ENCODE measurements at regions not wholly inside any gene's neighbourhood (a gene's known extent, or its start where the extent isn't known, plus 50 kb on each side); places are given as distances from the start of the nearest gene placed in this dataset.

DNA sequence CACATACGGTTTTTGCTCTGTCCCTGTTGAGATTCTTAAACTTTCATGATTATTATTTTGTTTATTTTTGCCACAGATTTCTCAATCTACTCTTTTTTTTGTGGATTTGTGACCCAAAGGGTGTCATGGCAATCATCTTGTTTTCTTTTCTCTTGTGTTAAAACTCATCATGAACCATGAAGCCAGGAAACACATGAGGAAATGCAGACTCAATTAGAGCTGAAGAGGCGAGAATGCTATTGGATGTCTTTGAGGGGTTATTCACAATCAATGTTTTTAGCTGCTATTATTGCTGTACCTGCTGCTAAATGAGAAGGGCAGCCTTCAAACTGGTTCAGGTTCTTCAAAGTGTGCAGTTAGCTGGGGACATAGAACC is 99.5 kb upstream of the MMADHC start:
- H3K4me3 ChIP-seq (ENCODE audit: low read depth in 2 of 2, low read length in 1 of 2), result no peak overlapping the region
- CTCF ChIA-PET, result interaction anchor here (1.1 to 1.3 kb wide), 2 partner anchors 10 to 11 kb away, joined by 3 read pairs; no protein-coding TSS in a partner anchor
- 64% methylated on average over 2 of the region's 2 CpGs for WGBS (ENCODE audit: low lambda C conversion rate)

DNA sequence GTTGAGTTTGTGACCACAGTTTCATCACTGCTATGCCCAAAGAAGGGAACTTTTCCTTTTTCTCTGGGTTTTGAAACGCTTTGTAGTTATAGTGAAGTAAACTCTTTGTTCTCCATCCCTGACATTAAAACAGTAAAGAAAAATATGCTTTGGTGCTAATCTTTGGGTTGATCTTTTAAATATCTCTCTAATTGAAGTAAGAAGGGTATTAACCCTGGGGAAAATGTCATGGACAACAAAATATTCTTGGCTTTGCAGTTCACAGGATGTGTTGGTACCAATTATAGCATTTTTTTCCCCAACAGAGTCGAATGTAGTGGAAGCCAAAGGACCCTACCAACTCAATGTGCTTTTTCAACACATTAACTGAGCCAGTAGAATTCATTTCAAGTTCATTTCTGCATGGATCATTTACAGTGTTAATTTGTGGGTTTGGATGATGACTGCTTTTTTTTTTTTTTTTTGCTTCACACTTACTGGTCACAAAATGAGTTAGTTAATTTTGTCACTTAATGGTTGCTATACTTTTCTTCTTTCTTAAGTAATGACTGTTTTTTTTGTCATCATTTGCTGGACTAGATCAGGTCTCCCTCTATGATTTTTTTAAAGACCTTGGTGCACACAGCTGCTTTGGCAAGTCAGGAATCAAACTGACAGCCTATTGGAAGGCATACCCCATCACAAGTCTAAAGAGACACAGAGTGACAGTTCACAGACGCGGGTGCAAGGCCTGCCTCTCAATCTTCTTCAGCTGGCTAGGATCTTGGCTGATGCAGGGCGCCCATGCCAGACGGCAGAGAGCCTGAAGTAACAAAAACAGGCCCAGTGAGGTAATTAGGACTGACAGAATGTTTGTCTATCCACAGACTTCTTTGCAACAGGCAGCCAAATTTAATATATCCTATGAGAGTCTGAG is 98.8 kb upstream of the MMADHC start:
- H3K27me3 ChIP-seq (ENCODE audit: insufficient read depth), result no peaks in the 10 kb centered on the region
- ChIA-PET CTCF (interaction anchor here (1.3 kb wide), 1 partner anchor 11 kb away, joined by 3 read pairs; no protein-coding TSS in a partner anchor), POLR2A (no interaction called here)
- peak; percentile 12 for DNase-seq
- H2AFZ ChIP-seq (ENCODE audit: low read depth), result peak overlapping the region; percentile 57; the same call in 1 of the 2 replicates
- no peaks in the 10 kb centered on the region for H3K9me2 ChIP-seq
- H3F3A ChIP-seq (replicated peaks; ENCODE audit: insufficient read depth), result no peaks in the 10 kb centered on the region
- H3K27ac ChIP-seq (ENCODE audit: low read depth in 2 of 2, low read length in 1 of 2), result peak overlapping the region in 1 of 2 experiments; percentile 87; a peak in 3 of 4 replicates
- no peaks in the 10 kb centered on the region for H3K79me2 ChIP-seq (ENCODE audit: insufficient read depth)
- no peak overlapping the region for H3K4me2 ChIP-seq
- no peak overlapping the region for H3K4me3 ChIP-seq (ENCODE audit: low read depth in 2 of 2, low read length in 1 of 2)
- H3K36me3 ChIP-seq (replicated peaks in 1 of 2; ENCODE audit: control insufficient read depth in 1 of 2, insufficient read depth in 2 of 2, low read length in 1 of 2), result no peaks in the 10 kb centered on the region
- no peaks in the 10 kb centered on the region for H3K9me3 ChIP-seq
- no peak overlapping the region for H3K9ac ChIP-seq
- peaks cover 0 to 13% of the 10 kb centered on the region in 2 experiments; a peak in 2 of 4 replicates for H3K4me1 ChIP-seq (ENCODE audit: control insufficient read depth in 1 of 2, insufficient read depth in 2 of 2, low read depth in 1 of 2, low read length in 1 of 2)
- H4K20me1 ChIP-seq (ENCODE audit: insufficient read depth), result no peaks in the 10 kb centered on the region
- WGBS (ENCODE audit: low lambda C conversion rate), result 38% methylated on average over 6 of the region's 6 CpGs
- TF ChIP-seq EP300 (IDR thresholded peaks at IDR 0.05; ENCODE audit: borderline replicate concordance in 1 of 2, low read depth in 1 of 2, low read length in 1 of 2) (peak; percentile 7 to 41; a peak in 2 of 4 replicates), TAF1 (IDR thresholded peaks at IDR 0.05; ENCODE audit: borderline replicate concordance, low read depth, low read length) (no peak), RAD21 (IDR thresholded peaks at IDR 0.05; ENCODE audit: low read length) (no peak), GATA2 (CRISPR knock-in tag; IDR thresholded peaks at IDR 0.05) (no peak), EZH2phosphoT487 (IDR thresholded peaks at IDR 0.05; ENCODE audit: borderline replicate concordance, low read depth) (no peak), SMC3 (IDR thresholded peaks at IDR 0.05; ENCODE audit: low read depth, low read length) (no peak), MEF2A (IDR thresholded peaks at IDR 0.05; ENCODE audit: borderline replicate concordance, low read depth) (no peak), MXI1 (IDR thresholded peaks at IDR 0.05; ENCODE audit: low read depth, low read length) (no peak), NFIC (IDR thresholded peaks at IDR 0.05; ENCODE audit: borderline replicate concordance) (no peak)
- TF ChIP-seq, protein P1, sequence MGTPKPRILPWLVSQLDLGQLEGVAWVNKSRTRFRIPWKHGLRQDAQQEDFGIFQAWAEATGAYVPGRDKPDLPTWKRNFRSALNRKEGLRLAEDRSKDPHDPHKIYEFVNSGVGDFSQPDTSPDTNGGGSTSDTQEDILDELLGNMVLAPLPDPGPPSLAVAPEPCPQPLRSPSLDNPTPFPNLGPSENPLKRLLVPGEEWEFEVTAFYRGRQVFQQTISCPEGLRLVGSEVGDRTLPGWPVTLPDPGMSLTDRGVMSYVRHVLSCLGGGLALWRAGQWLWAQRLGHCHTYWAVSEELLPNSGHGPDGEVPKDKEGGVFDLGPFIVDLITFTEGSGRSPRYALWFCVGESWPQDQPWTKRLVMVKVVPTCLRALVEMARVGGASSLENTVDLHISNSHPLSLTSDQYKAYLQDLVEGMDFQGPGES (IDR thresholded peaks at IDR 0.05; ENCODE audit: low read depth, low read length), result no peak
- TF ChIP-seq, protein P2, sequence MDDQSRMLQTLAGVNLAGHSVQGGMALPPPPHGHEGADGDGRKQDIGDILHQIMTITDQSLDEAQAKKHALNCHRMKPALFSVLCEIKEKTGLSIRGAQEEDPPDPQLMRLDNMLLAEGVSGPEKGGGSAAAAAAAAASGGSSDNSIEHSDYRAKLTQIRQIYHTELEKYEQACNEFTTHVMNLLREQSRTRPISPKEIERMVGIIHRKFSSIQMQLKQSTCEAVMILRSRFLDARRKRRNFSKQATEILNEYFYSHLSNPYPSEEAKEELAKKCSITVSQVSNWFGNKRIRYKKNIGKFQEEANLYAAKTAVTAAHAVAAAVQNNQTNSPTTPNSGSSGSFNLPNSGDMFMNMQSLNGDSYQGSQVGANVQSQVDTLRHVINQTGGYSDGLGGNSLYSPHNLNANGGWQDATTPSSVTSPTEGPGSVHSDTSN (IDR thresholded peaks at IDR 0.05), result peak; percentile 69
- TF ChIP-seq, protein P3, sequence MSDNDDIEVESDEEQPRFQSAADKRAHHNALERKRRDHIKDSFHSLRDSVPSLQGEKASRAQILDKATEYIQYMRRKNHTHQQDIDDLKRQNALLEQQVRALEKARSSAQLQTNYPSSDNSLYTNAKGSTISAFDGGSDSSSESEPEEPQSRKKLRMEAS (IDR thresholded peaks at IDR 0.05; ENCODE audit: low read depth), result no peak
- TF ChIP-seq, protein P4, sequence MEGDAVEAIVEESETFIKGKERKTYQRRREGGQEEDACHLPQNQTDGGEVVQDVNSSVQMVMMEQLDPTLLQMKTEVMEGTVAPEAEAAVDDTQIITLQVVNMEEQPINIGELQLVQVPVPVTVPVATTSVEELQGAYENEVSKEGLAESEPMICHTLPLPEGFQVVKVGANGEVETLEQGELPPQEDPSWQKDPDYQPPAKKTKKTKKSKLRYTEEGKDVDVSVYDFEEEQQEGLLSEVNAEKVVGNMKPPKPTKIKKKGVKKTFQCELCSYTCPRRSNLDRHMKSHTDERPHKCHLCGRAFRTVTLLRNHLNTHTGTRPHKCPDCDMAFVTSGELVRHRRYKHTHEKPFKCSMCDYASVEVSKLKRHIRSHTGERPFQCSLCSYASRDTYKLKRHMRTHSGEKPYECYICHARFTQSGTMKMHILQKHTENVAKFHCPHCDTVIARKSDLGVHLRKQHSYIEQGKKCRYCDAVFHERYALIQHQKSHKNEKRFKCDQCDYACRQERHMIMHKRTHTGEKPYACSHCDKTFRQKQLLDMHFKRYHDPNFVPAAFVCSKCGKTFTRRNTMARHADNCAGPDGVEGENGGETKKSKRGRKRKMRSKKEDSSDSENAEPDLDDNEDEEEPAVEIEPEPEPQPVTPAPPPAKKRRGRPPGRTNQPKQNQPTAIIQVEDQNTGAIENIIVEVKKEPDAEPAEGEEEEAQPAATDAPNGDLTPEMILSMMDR (IDR thresholded peaks at IDR 0.05), result no peak

More for the DNA sequence above, 99.5 kb upstream of the MMADHC start:
- POLR2A ChIA-PET, result no interaction called here
- Histone ChIP-seq H3K9me2 (no peaks in the 10 kb centered on the region), H2AFZ (ENCODE audit: low read depth) (peak overlapping the region; percentile 57; the same call in 1 of the 2 replicates), H3K9ac (no peak overlapping the region), H3K9me3 (no peaks in the 10 kb centered on the region), H3K27me3 (ENCODE audit: insufficient read depth) (no peaks in the 10 kb centered on the region), H3K4me2 (no peak overlapping the region), H3K36me3 (replicated peaks in 1 of 2; ENCODE audit: control insufficient read depth in 1 of 2, insufficient read depth in 2 of 2, low read length in 1 of 2) (no peaks in the 10 kb centered on the region), H3F3A (replicated peaks; ENCODE audit: insufficient read depth) (no peaks in the 10 kb centered on the region), H3K79me2 (ENCODE audit: insufficient read depth) (no peaks in the 10 kb centered on the region), H3K4me1 (ENCODE audit: control insufficient read depth in 1 of 2, insufficient read depth in 2 of 2, low read depth in 1 of 2, low read length in 1 of 2) (peaks cover 0 to 13% of the 10 kb centered on the region in 2 experiments; a peak in 2 of 4 replicates), H3K27ac (ENCODE audit: low read depth in 2 of 2, low read length in 1 of 2) (peak overlapping the region in 1 of 2 experiments; percentile 87; a peak in 3 of 4 replicates), H4K20me1 (ENCODE audit: insufficient read depth) (no peaks in the 10 kb centered on the region)
- no peak for TF ChIP-seq RXRA (IDR thresholded peaks at IDR 0.05; ENCODE audit: borderline replicate concordance, low read depth)
- TF ChIP-seq TEAD4 (IDR thresholded peaks at IDR 0.05; ENCODE audit: borderline replicate concordance, insufficient read depth), result no peak
- no peak for TF ChIP-seq POLR2AphosphoS5 (IDR thresholded peaks at IDR 0.05; ENCODE audit: low read depth, low read length)
- TF ChIP-seq YY1 (IDR thresholded peaks at IDR 0.05; ENCODE audit: low read depth), result no peak
- TF ChIP-seq TCF12 (IDR thresholded peaks at IDR 0.05), result no peak
- TF ChIP-seq FOXM1 (IDR thresholded peaks at IDR 0.05; ENCODE audit: low read depth), result no peak
- TF ChIP-seq SMC3 (IDR thresholded peaks at IDR 0.05; ENCODE audit: low read depth, low read length), result no peak
- TF ChIP-seq, protein P3 (IDR thresholded peaks at IDR 0.05; ENCODE audit: low read depth), result no peak
- TF ChIP-seq CHD2 (IDR thresholded peaks at IDR 0.05; ENCODE audit: low read length, partially characterized antibody), result no peak
- DNase-seq, result no peak
